ENCODE measurements at regions not wholly inside any gene's neighbourhood (a gene's known extent, or its start where the extent isn't known, plus 50 kb on each side); places are given as distances from the start of the nearest gene placed in this dataset.

GRCh38 chr1:209462433-209462832 lies 121.1 kb upstream of the CAMK1G start:
- H3K36me3 Mint-ChIP-seq (ENCODE audit: low read depth, unreplicated experiment), result no peaks in the 10 kb centered on the region
- no peak overlapping the region for H3K4me2 ChIP-seq (ENCODE audit: low read length)
- H2AFZ ChIP-seq (ENCODE audit: low read depth, low read length), result no peak overlapping the region
- FAIRE-seq, result no peak
- no peak overlapping the region for H3K27ac ChIP-seq (ENCODE audit: low read depth, low read length)
- no peaks in the 10 kb centered on the region for H3K36me3 ChIP-seq (ENCODE audit: insufficient read depth, low read length)
- H3K4me1 Mint-ChIP-seq (ENCODE audit: low read depth, unreplicated experiment), result no peaks in the 10 kb centered on the region
- H3K4me1 ChIP-seq (ENCODE audit: insufficient read depth, low read length), result no peaks in the 10 kb centered on the region
- no peak overlapping the region for H3K9ac ChIP-seq (ENCODE audit: low read length)
- no peaks in the 10 kb centered on the region for H3K27me3 ChIP-seq (ENCODE audit: insufficient read depth, low read length)
- no peak for TF ChIP-seq EZH2 (IDR thresholded peaks at IDR 0.05; ENCODE audit: insufficient read depth, low read length)
- TF ChIP-seq CTCF (IDR thresholded peaks at IDR 0.05; ENCODE audit: insufficient read depth, low read depth, low read length), result no peak
- H3K9me3 Mint-ChIP-seq (ENCODE audit: unreplicated experiment), result peaks cover 16% of the 10 kb centered on the region
- no peaks in the 10 kb centered on the region for H4K20me1 ChIP-seq (ENCODE audit: insufficient read depth, low read length)
- no peak overlapping the region for H3K27ac Mint-ChIP-seq (ENCODE audit: unreplicated experiment)
- DNase-seq (ENCODE audit: low read depth), result no peak
- H3K79me2 ChIP-seq (ENCODE audit: insufficient read depth, low read length), result no peaks in the 10 kb centered on the region
- H3K27me3 Mint-ChIP-seq (ENCODE audit: low read depth, unreplicated experiment), result no peaks in the 10 kb centered on the region
- no peak overlapping the region for H3K4me3 Mint-ChIP-seq (ENCODE audit: unreplicated experiment)
- no peaks in the 10 kb centered on the region for H3K9me3 ChIP-seq (ENCODE audit: insufficient read depth, low read depth, low read length)
- H3K4me3 ChIP-seq (ENCODE audit: insufficient read depth, low read depth, low read length), result no peak overlapping the region

DNA sequence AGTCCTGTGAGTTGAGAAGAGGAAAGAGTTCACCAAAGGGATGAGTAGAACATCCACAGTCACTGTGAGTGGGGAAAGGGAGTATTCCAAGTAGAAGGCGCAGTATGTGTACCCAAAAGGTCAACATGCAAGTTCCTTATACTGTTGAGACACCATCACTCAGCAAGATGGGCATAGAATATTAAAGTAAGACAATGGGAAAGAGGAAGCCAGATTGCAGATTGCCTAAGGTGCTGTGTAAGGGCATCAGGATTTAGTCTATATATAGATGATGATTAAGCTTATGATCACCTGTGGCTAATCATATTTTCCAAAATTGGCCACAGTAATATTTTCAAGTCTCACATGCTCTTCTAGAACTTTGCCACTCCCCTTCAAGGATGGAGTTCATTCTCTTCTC lies 120.1 kb upstream of the CAMK1G start:
- H3K4me1 Mint-ChIP-seq (ENCODE audit: low read depth, unreplicated experiment), result no peaks in the 10 kb centered on the region
- DNase-seq (ENCODE audit: low read depth) (no peak), FAIRE-seq (no peak)
- Histone ChIP-seq H3K79me2 (ENCODE audit: insufficient read depth, low read length) (no peaks in the 10 kb centered on the region), H3K4me1 (ENCODE audit: insufficient read depth, low read length) (no peaks in the 10 kb centered on the region), H3K4me2 (ENCODE audit: low read length) (no peak overlapping the region), H2AFZ (ENCODE audit: low read depth, low read length) (no peak overlapping the region), H3K27me3 (ENCODE audit: insufficient read depth, low read length) (no peaks in the 10 kb centered on the region), H4K20me1 (ENCODE audit: insufficient read depth, low read length) (no peaks in the 10 kb centered on the region), H3K4me3 (ENCODE audit: insufficient read depth, low read depth, low read length) (no peak overlapping the region), H3K27ac (ENCODE audit: low read depth, low read length) (no peak overlapping the region), H3K36me3 (ENCODE audit: insufficient read depth, low read length) (no peaks in the 10 kb centered on the region), H3K9me3 (ENCODE audit: insufficient read depth, low read depth, low read length) (no peaks in the 10 kb centered on the region), H3K9ac (ENCODE audit: low read length) (no peak overlapping the region)
- peaks cover 16% of the 10 kb centered on the region for H3K9me3 Mint-ChIP-seq (ENCODE audit: unreplicated experiment)
- H3K27me3 Mint-ChIP-seq (ENCODE audit: low read depth, unreplicated experiment), result no peaks in the 10 kb centered on the region
- TF ChIP-seq CTCF (IDR thresholded peaks at IDR 0.05; ENCODE audit: insufficient read depth, low read depth, low read length) (no peak), EZH2 (IDR thresholded peaks at IDR 0.05; ENCODE audit: insufficient read depth, low read length) (no peak)
- no peak overlapping the region for H3K4me3 Mint-ChIP-seq (ENCODE audit: unreplicated experiment)
- no peak overlapping the region for H3K27ac Mint-ChIP-seq (ENCODE audit: unreplicated experiment)
- no peaks in the 10 kb centered on the region for H3K36me3 Mint-ChIP-seq (ENCODE audit: low read depth, unreplicated experiment)

DNA sequence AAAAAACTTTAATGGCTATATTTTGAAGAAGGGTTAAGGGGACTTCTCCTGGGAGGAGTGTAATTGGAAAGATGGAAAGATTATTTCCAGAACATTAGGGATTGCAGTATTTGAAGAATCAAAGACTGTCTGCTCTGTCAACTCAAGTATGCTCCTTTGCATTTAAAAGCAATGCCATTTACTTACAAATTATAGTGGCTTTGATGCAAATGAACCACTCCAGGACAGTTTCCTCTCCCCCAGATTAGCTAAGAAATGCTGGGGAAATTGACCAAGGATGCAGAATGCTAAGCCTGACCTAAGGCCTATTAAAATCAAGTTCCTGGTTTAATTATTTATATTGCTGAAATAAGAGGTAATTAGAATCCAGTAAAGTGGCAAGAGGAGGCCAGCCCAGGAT lies 110.5 kb upstream of the CAMK1G start:
- H3K27me3 ChIP-seq (ENCODE audit: insufficient read depth, low read length), result no peaks in the 10 kb centered on the region
- H3K4me3 ChIP-seq (ENCODE audit: insufficient read depth, low read depth, low read length), result no peak overlapping the region
- Mint-ChIP-seq H3K4me3 (ENCODE audit: unreplicated experiment) (no peak overlapping the region), H3K4me1 (ENCODE audit: low read depth, unreplicated experiment) (no peaks in the 10 kb centered on the region), H3K36me3 (ENCODE audit: low read depth, unreplicated experiment) (no peaks in the 10 kb centered on the region), H3K27ac (ENCODE audit: unreplicated experiment) (no peak overlapping the region), H3K27me3 (ENCODE audit: low read depth, unreplicated experiment) (peaks cover 4% of the 10 kb centered on the region), H3K9me3 (ENCODE audit: unreplicated experiment) (peaks cover 2% of the 10 kb centered on the region)
- no peak overlapping the region for H3K27ac ChIP-seq (ENCODE audit: low read depth, low read length)
- H3K36me3 ChIP-seq (ENCODE audit: insufficient read depth, low read length), result no peaks in the 10 kb centered on the region
- H3K4me2 ChIP-seq (ENCODE audit: low read length), result no peak overlapping the region
- H3K4me1 ChIP-seq (ENCODE audit: insufficient read depth, low read length), result no peaks in the 10 kb centered on the region
- no peaks in the 10 kb centered on the region for H3K9me3 ChIP-seq (ENCODE audit: insufficient read depth, low read depth, low read length)
- no peak overlapping the region for H3K9ac ChIP-seq (ENCODE audit: low read length)
- H4K20me1 ChIP-seq (ENCODE audit: insufficient read depth, low read length), result no peaks in the 10 kb centered on the region
- no peak overlapping the region for H2AFZ ChIP-seq (ENCODE audit: low read depth, low read length)
- TF ChIP-seq EZH2 (IDR thresholded peaks at IDR 0.05; ENCODE audit: insufficient read depth, low read length), result no peak
- TF ChIP-seq CTCF (IDR thresholded peaks at IDR 0.05; ENCODE audit: insufficient read depth, low read depth, low read length), result no peak
- DNase-seq (ENCODE audit: low read depth) (no peak), FAIRE-seq (no peak)
- H3K79me2 ChIP-seq (ENCODE audit: insufficient read depth, low read length), result no peaks in the 10 kb centered on the region
